Hepatocyte (in vitro differentiated cells): ENCODE measurements at regions not wholly inside any gene's neighbourhood (a gene's known extent, or its start where the extent isn't known, plus 50 kb on each side); places are given as distances from the start of the nearest gene placed in this dataset.

Experiments used
- EZH2 ChIP-seq: fragments of 200-600 bp; sonication (generic); IDR thresholded peaks from 2 replicates; pipeline ENCODE4 v1.6.1; 2016; ENCODE audit warnings: antibody characterized with exemption, mild to moderate bottlenecking, borderline replicate concordance
- EZH2phosphoT487 ChIP-seq: fragments of 200-600 bp; sonication (generic); IDR thresholded peaks from one replicate; pipeline ENCODE4 v1.6.1; 2018; ENCODE audit warnings: antibody characterized with exemption, mild to moderate bottlenecking, low read depth, moderate library complexity; ENCODE audit not compliant: unreplicated experiment, severe bottlenecking
- TF ChIP-seq, protein P1 (sequence below): fragments of 200-600 bp; sonication (generic); IDR thresholded peaks from 2 replicates; pipeline ENCODE4 v1.5.1; 2016; ENCODE audit warnings: antibody characterized with exemption, mild to moderate bottlenecking; ENCODE audit not compliant: poor library complexity

DNA sequence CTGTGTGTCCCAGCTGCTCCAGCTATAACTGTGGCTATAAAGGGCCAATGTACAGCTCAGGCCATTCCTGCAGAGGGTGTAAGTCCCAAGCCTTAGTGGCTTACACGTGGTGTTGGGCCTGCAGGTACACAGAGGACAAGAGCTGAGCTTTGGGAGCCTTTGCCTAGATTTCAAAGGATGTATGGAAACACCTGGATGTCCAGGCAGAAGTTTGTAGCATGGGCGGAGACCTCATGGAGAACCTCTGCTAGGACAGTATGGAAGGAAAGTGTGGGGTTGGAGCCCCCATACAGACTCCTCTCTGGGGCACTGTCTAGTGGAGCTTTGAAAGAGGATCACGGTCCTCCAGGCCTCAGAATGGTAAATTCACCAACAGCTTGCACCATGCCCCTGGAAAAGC lies 113.9 kb downstream of the RGS21 start:
- TF ChIP-seq EZH2: no peak
- TF ChIP-seq, protein P1, sequence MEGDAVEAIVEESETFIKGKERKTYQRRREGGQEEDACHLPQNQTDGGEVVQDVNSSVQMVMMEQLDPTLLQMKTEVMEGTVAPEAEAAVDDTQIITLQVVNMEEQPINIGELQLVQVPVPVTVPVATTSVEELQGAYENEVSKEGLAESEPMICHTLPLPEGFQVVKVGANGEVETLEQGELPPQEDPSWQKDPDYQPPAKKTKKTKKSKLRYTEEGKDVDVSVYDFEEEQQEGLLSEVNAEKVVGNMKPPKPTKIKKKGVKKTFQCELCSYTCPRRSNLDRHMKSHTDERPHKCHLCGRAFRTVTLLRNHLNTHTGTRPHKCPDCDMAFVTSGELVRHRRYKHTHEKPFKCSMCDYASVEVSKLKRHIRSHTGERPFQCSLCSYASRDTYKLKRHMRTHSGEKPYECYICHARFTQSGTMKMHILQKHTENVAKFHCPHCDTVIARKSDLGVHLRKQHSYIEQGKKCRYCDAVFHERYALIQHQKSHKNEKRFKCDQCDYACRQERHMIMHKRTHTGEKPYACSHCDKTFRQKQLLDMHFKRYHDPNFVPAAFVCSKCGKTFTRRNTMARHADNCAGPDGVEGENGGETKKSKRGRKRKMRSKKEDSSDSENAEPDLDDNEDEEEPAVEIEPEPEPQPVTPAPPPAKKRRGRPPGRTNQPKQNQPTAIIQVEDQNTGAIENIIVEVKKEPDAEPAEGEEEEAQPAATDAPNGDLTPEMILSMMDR: no peak
- no peak for TF ChIP-seq EZH2phosphoT487
